WERI-Rb-1 (cell line): ENCODE measurements at regions not wholly inside any gene's neighbourhood (a gene's known extent, or its start where the extent isn't known, plus 50 kb on each side); places are given as distances from the start of the nearest gene placed in this dataset.

Source experiments
- DNase-seq: peaks from one replicate; pipeline ENCODE4 v3.0.0-alpha.2; 2020
- H3K27ac ChIP-seq: fragments of 250-450 bp; sonication (Bioruptor Pico); 2 replicates; pipeline ENCODE4 v1.5.1; 2020; ENCODE audit warnings: mild to moderate bottlenecking, moderate library complexity
- H3K27me3 ChIP-seq: fragments of 250-450 bp; sonication (Bioruptor Pico); 2 replicates; pipeline ENCODE4 v1.5.1; 2021; ENCODE audit warnings: mild to moderate bottlenecking, low read depth, moderate library complexity; ENCODE audit not compliant: insufficient read depth, severe bottlenecking
- H3K36me3 ChIP-seq: fragments of 250-450 bp; sonication (Bioruptor Pico); 2 replicates; pipeline ENCODE4 v1.5.1; 2020; ENCODE audit warnings: mild to moderate bottlenecking, moderate library complexity
- H3K4me3 ChIP-seq: 2 replicates; pipeline ENCODE4 v1.5.1; 2011; ENCODE audit warnings: low read depth, mild to moderate bottlenecking, control low read depth, low read length
- H3K9me3 ChIP-seq: fragments of 250-450 bp; sonication (Bioruptor Pico); 2 replicates; pipeline ENCODE4 v1.5.1; 2021; ENCODE audit warnings: mild to moderate bottlenecking, moderate library complexity; ENCODE audit not compliant: severe bottlenecking
- TF ChIP-seq, protein P1 (sequence below): IDR thresholded peaks from 2 replicates; pipeline ENCODE4 v1.5.1; 2011; ENCODE audit warnings: low read depth, mild to moderate bottlenecking, control low read depth, inconsistent platforms, low read length

DNA sequence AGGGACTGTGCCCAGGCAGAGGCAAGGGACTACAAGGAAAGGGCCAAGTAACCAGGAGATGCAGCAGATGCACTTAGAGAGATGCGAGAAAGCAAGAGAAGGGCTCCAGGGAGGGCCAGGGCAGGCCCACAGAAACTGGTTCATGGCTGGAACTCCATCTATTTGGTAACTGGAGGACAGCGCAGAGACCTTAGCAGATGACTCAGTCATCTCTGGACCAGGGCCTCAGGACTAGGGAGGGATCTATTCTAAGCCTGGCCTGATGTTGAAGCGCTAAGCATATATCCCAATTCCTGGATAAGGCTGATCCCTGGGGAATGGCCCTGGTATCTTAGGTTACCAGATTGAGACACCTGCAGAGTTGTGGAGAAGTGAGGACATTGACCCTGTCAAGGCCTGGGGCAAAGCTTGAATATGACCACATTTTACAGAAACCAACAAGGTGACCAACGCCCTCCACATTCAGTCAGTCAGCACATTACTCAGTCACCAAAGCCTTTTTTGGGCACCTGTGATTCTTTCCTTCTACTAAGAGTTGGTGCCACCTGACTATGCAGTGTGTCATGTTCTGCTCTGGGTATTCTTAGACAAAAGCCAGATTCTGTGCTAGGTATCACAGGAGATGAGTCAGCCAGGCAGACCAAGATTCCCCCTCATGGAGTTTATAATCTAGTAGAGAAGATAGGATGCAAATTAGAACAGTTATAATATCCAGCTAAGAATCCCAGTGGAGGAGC, 68.4 kb upstream of the SLCO3A1 start:
- Histone ChIP-seq H3K27ac (no peak overlapping the region), H3K4me3 (no peak overlapping the region), H3K27me3 (peaks cover 64% of the 10 kb centered on the region), H3K36me3 (no peaks in the 10 kb centered on the region), H3K9me3 (no peaks in the 10 kb centered on the region)
- no peak for DNase-seq
- TF ChIP-seq, protein P1, sequence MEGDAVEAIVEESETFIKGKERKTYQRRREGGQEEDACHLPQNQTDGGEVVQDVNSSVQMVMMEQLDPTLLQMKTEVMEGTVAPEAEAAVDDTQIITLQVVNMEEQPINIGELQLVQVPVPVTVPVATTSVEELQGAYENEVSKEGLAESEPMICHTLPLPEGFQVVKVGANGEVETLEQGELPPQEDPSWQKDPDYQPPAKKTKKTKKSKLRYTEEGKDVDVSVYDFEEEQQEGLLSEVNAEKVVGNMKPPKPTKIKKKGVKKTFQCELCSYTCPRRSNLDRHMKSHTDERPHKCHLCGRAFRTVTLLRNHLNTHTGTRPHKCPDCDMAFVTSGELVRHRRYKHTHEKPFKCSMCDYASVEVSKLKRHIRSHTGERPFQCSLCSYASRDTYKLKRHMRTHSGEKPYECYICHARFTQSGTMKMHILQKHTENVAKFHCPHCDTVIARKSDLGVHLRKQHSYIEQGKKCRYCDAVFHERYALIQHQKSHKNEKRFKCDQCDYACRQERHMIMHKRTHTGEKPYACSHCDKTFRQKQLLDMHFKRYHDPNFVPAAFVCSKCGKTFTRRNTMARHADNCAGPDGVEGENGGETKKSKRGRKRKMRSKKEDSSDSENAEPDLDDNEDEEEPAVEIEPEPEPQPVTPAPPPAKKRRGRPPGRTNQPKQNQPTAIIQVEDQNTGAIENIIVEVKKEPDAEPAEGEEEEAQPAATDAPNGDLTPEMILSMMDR, result no peak

DNA sequence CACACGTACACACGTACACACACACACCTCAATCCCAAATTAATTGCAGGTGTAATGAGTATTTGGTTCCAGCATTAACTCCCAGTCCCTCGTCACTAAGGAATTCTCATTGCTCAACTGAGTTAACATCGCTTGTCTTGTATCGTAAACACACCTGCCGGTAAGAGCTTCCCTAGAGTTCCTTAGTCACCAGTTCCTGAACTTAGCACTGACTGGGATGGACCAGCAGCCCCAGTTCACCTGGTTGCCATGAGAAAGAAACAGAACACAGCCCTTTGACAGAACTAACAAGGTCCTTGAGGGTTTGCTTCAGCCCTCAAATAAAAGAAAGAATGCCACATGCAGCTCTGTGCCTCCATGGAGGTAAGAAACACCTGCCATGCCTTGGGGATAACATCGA, 66.3 kb upstream of the SLCO3A1 start:
- H3K4me3 ChIP-seq, result no peak overlapping the region
- DNase-seq, result no peak
- no peaks in the 10 kb centered on the region for H3K36me3 ChIP-seq
- no peak overlapping the region for H3K27ac ChIP-seq
- H3K27me3 ChIP-seq, result peaks cover 72% of the 10 kb centered on the region
- no peaks in the 10 kb centered on the region for H3K9me3 ChIP-seq
- TF ChIP-seq, protein P1, result no peak

DNA sequence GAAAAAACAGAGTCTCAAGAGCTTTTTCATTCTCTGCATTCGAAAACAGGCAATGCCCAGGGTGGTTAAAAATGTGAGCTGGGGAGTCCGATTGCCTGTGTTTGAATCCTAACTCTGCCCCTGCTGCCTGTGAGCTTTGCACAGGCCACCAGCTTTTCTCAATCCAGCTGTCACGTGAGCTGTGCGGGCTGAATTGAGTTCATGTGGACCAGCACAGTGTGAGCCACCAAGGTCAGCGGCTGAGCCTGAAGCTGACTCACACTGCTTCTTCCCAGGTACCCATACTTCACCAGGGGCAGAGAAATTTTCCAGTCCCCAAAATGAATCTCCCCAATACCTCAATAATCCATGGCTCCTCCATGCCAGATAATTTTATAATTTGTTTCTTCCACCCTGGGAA, 64.4 kb upstream of the SLCO3A1 start:
- TF ChIP-seq, protein P1, result no peak
- H3K27me3 ChIP-seq, result peaks cover 73% of the 10 kb centered on the region

DNA sequence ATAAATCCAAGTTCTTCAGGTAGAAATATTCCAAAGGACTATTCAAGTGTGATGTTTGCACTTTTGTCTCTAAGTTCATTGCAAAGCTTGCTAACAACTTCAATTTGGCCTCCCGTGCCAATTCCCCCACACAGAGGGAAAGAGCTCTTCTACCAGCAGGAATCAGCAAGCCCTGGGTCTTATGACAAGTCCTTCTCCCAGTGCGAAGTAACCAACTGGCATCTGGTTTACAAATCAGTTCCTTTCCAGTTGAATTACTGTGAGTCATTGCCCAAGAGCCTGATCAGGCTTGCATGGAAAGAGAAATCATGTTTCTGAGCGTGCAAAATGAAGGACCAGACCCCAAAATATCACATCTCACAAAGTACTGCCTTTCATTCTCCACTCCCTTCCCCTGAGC, 62.7 kb upstream of the SLCO3A1 start:
- Histone ChIP-seq H3K27ac (no peak overlapping the region), H3K36me3 (no peaks in the 10 kb centered on the region), H3K27me3 (peaks cover 80% of the 10 kb centered on the region), H3K4me3 (no peak overlapping the region), H3K9me3 (no peaks in the 10 kb centered on the region)
- TF ChIP-seq, protein P1, result no peak
- DNase-seq, result no peak

More for the DNA sequence above, 64.4 kb upstream of the SLCO3A1 start:
- H3K36me3 ChIP-seq, result no peaks in the 10 kb centered on the region
- H3K27ac ChIP-seq, result no peak overlapping the region
- no peak overlapping the region for H3K4me3 ChIP-seq
- H3K9me3 ChIP-seq, result no peaks in the 10 kb centered on the region
- no peak for DNase-seq

DNA sequence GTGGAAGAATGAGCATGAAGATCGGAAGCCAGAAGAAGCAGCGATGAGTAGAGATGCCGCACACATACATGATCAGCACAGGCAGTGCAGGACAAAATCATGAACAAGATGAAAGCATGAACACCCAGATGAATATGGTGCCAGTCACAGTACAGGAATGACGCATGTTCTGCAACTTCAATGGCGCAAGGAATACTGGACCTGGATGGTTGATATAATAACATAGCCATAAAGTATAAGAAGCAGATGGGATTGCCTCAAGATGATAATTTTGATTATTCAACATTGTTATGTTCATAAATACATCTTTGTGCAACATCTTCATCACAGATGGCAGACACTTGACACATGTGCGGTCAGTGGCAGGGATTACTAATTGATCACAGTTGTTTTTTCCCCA, 59.7 kb upstream of the SLCO3A1 start:
- no peak for DNase-seq
- no peak overlapping the region for H3K27ac ChIP-seq
- TF ChIP-seq, protein P1, result no peak
- H3K9me3 ChIP-seq, result no peaks in the 10 kb centered on the region
- peaks cover 74% of the 10 kb centered on the region for H3K27me3 ChIP-seq
- H3K4me3 ChIP-seq, result no peak overlapping the region
- H3K36me3 ChIP-seq, result no peaks in the 10 kb centered on the region

DNA sequence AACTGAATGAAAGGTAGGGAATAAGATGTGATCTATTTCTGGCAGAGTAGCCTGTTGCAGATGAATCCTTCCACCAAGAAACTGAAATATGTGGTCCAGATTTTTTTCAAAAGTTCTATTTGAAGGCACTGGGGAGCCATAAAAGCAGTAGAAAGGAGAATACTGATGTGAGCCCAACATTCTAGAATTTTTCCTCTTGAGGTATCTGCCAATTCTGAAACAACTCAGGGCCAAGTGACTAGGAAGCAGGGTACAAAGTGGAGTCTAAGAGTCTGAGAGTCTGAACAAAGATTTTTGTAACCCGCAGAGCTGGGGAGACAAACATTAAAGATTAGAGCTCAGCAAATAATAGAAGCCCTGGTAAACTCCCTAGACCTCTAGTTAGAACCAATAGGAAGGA, 58.3 kb upstream of the SLCO3A1 start:
- no peaks in the 10 kb centered on the region for H3K9me3 ChIP-seq

More for the DNA sequence above, 58.3 kb upstream of the SLCO3A1 start:
- no peaks in the 10 kb centered on the region for H3K36me3 ChIP-seq
- H3K27ac ChIP-seq, result no peak overlapping the region
- peaks cover 66% of the 10 kb centered on the region for H3K27me3 ChIP-seq
- no peak overlapping the region for H3K4me3 ChIP-seq
- DNase-seq, result no peak
- TF ChIP-seq, protein P1, result no peak
